ENCODE measurements at regions not wholly inside any gene's neighbourhood (a gene's known extent, or its start where the extent isn't known, plus 50 kb on each side); places are given as distances from the start of the nearest gene placed in this dataset.

GRCh38 chr2:106996171-106996769, 110.3 kb upstream of the ST6GAL2 start:
- TF ChIP-seq GATA3 (IDR thresholded peaks at IDR 0.05; ENCODE audit: low read depth, low read length) (no peak), GATA2 (IDR thresholded peaks at IDR 0.05; ENCODE audit: low read depth, low read length) (no peak)

Data from SH-SY5Y (cell line).